GM12875 (cell line): ENCODE measurements at regions not wholly inside any gene's neighbourhood (a gene's known extent, or its start where the extent isn't known, plus 50 kb on each side); places are given as distances from the start of the nearest gene placed in this dataset.

ENCODE experiments used
- H3K4me3 ChIP-seq: one replicate; pipeline ENCODE4 v1.5.1; 2011; ENCODE audit warnings: low read depth, low read length, control low read depth
- CTCF ChIP-seq: IDR thresholded peaks from 2 replicates; pipeline ENCODE4 v1.5.1; 2011; ENCODE audit warnings: low read depth, mild to moderate bottlenecking, control low read depth, inconsistent platforms, low read length, moderate library complexity, borderline replicate concordance; ENCODE audit not compliant: insufficient read depth

GRCh38 chr4:114034189-114034588 is 54.7 kb upstream of the ARSJ start:
- H3K4me3 ChIP-seq: no peak overlapping the region
- TF ChIP-seq CTCF: no peak

- TF ChIP-seq CTCF: no peak
Measured at GRCh38 chr4:114036426-114036825, 57.0 kb upstream of the ARSJ start.

GRCh38 chr4:114036864-114037263 is 57.4 kb upstream of the ARSJ start:
- no peak overlapping the region for H3K4me3 ChIP-seq
- no peak for TF ChIP-seq CTCF

More at GRCh38 chr4:114036426-114036825, 57.0 kb upstream of the ARSJ start:
- no peak overlapping the region for H3K4me3 ChIP-seq

- no peak for TF ChIP-seq CTCF
- H3K4me3 ChIP-seq: no peak overlapping the region
Measured at GRCh38 chr4:114037988-114038387, 58.5 kb upstream of the ARSJ start.

- no peak for TF ChIP-seq CTCF
- no peak overlapping the region for H3K4me3 ChIP-seq
Measured at GRCh38 chr4:114038762-114039387, 59.4 kb upstream of the ARSJ start.

- no peak overlapping the region for H3K4me3 ChIP-seq
- no peak for TF ChIP-seq CTCF
Measured at GRCh38 chr4:114040319-114041116, 61.1 kb upstream of the ARSJ start.

GRCh38 chr4:114041117-114041475 is 61.6 kb upstream of the ARSJ start:
- H3K4me3 ChIP-seq: no peak overlapping the region
- TF ChIP-seq CTCF: no peak
